ENCODE measurements at regions not wholly inside any gene's neighbourhood (a gene's known extent, or its start where the extent isn't known, plus 50 kb on each side); places are given as distances from the start of the nearest gene placed in this dataset.

DNA sequence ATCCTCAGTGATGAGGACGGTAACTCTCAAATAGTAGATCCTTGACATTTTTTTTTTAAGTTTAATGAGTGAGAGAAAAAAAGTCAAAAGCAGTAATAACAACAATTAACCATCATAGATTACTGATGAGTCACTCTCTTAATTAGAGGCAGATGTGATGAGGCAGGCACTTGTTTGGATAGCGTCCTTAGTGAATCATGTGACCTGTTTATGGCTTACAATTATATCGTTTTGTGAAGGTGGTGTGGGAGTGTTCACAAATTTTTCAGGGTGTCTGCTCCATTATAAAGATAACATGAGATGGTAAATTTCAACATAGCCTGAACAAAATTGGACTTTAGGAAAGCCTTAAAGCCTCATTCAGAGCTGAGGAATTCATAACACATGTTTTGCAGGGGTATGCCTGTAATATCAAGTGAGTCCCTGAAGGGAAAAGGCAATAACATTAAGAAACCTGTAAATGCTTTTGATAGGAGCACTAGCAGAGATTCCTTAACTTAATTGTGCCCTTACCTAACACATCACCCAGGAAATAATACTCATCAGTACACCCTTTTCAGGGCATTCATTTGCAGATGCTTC lies 51.9 kb upstream of the XIAP start:
- Histone ChIP-seq H3K79me2 (ENCODE audit: insufficient read depth) (no peaks in the 10 kb centered on the region), H3K4me2 (no peak overlapping the region), H3K36me3 (replicated peaks in 1 of 2; ENCODE audit: control insufficient read depth in 1 of 2, insufficient read depth in 2 of 2, low read length in 1 of 2) (no peaks in the 10 kb centered on the region), H3K27me3 (ENCODE audit: insufficient read depth) (no peaks in the 10 kb centered on the region), H3K9ac (no peak overlapping the region), H4K20me1 (ENCODE audit: insufficient read depth) (no peaks in the 10 kb centered on the region), H3K9me2 (no peaks in the 10 kb centered on the region), H3F3A (replicated peaks; ENCODE audit: insufficient read depth) (peaks cover 3% of the 10 kb centered on the region), H3K9me3 (no peaks in the 10 kb centered on the region), H3K4me1 (ENCODE audit: control insufficient read depth in 1 of 2, insufficient read depth in 2 of 2, low read depth in 1 of 2, low read length in 1 of 2) (no peaks in the 10 kb centered on the region), H3K4me3 (ENCODE audit: low read depth in 2 of 2, low read length in 1 of 2) (no peak overlapping the region), H2AFZ (ENCODE audit: low read depth) (no peak overlapping the region), H3K27ac (ENCODE audit: low read depth in 2 of 2, low read length in 1 of 2) (no peak overlapping the region)
- ChIA-PET POLR2A (no interaction called here), CTCF (no interaction called here)
- no peak for DNase-seq
- 18% methylated on average over 3 of the region's 3 CpGs for WGBS (ENCODE audit: low lambda C conversion rate)
- peak; percentile 24; the same call in 1 of the 2 replicates for TF ChIP-seq FOSL2 (IDR thresholded peaks at IDR 0.05; ENCODE audit: borderline replicate concordance, low read depth)
- peak; percentile 68; the same call in 1 of the 2 replicates for TF ChIP-seq TCF12 (IDR thresholded peaks at IDR 0.05)
- no peak for TF ChIP-seq SMC3 (IDR thresholded peaks at IDR 0.05; ENCODE audit: low read depth, low read length)
- TF ChIP-seq, protein P1, sequence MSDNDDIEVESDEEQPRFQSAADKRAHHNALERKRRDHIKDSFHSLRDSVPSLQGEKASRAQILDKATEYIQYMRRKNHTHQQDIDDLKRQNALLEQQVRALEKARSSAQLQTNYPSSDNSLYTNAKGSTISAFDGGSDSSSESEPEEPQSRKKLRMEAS (IDR thresholded peaks at IDR 0.05; ENCODE audit: low read depth): no peak
- TF ChIP-seq, protein P2, sequence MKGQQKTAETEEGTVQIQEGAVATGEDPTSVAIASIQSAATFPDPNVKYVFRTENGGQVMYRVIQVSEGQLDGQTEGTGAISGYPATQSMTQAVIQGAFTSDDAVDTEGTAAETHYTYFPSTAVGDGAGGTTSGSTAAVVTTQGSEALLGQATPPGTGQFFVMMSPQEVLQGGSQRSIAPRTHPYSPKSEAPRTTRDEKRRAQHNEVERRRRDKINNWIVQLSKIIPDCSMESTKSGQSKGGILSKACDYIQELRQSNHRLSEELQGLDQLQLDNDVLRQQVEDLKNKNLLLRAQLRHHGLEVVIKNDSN (IDR thresholded peaks at IDR 0.05; ENCODE audit: borderline replicate concordance, low read depth): 0 out of 2 replicates have a peak, but pooled peaks have one; percentile 31
- TF ChIP-seq ELF1 (IDR thresholded peaks at IDR 0.05): no peak
- peak; percentile 51; the same call in 1 of the 2 replicates for TF ChIP-seq JUND (IDR thresholded peaks at IDR 0.05)

DNA sequence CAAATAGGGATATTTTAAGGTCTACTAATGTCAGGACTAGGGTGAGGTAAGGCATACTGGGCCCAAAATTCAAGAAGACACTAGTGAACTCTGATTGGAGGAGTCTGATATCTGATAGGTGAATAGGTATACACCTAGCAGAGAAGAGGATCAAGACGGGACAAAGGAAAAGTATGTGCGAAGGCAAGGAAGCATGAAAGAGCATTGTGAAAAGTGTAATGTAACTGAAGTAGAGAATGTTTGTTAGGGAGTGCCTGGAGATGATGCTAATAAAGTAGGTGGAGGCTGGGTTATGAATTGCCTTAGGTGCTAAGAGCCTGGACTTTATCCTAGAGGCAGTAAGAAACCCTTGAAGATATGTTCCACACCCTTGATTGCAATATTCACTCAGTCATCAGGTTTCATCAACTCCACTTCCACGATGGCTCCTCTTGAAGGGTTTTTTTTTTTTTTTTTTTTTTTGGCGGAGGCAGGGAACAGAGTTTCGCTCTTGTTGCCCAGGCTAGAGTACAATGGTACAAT lies 49.9 kb upstream of the XIAP start:
- no peak overlapping the region for H3K4me3 ChIP-seq (ENCODE audit: low read depth in 2 of 2, low read length in 1 of 2)
- TF ChIP-seq TCF12 (IDR thresholded peaks at IDR 0.05): no peak
- TF ChIP-seq JUND (IDR thresholded peaks at IDR 0.05): no peak
- no peak for TF ChIP-seq RFX5 (IDR thresholded peaks at IDR 0.05; ENCODE audit: low read length)
- TF ChIP-seq, protein P1 (IDR thresholded peaks at IDR 0.05; ENCODE audit: low read depth): no peak
- TF ChIP-seq, protein P3, sequence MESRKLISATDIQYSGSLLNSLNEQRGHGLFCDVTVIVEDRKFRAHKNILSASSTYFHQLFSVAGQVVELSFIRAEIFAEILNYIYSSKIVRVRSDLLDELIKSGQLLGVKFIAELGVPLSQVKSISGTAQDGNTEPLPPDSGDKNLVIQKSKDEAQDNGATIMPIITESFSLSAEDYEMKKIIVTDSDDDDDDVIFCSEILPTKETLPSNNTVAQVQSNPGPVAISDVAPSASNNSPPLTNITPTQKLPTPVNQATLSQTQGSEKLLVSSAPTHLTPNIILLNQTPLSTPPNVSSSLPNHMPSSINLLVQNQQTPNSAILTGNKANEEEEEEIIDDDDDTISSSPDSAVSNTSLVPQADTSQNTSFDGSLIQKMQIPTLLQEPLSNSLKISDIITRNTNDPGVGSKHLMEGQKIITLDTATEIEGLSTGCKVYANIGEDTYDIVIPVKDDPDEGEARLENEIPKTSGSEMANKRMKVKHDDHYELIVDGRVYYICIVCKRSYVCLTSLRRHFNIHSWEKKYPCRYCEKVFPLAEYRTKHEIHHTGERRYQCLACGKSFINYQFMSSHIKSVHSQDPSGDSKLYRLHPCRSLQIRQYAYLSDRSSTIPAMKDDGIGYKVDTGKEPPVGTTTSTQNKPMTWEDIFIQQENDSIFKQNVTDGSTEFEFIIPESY (IDR thresholded peaks at IDR 0.05; ENCODE audit: borderline replicate concordance, low read depth): no peak
- TF ChIP-seq NRF1 (IDR thresholded peaks at IDR 0.05; ENCODE audit: low read depth, low read length): no peak
- no peak for TF ChIP-seq FOXM1 (IDR thresholded peaks at IDR 0.05; ENCODE audit: low read depth)
- H3K79me2 ChIP-seq (ENCODE audit: insufficient read depth): no peaks in the 10 kb centered on the region
- no peaks in the 10 kb centered on the region for H3F3A ChIP-seq (replicated peaks; ENCODE audit: insufficient read depth)
- DNase-seq: no peak
- POLR2A ChIA-PET: no interaction called here
- H3K4me1 ChIP-seq (ENCODE audit: control insufficient read depth in 1 of 2, insufficient read depth in 2 of 2, low read depth in 1 of 2, low read length in 1 of 2): no peaks in the 10 kb centered on the region
- WGBS (ENCODE audit: low lambda C conversion rate): 51% methylated on average over 5 of the region's 5 CpGs
- H2AFZ ChIP-seq (ENCODE audit: low read depth): no peak overlapping the region
- H3K27ac ChIP-seq (ENCODE audit: low read depth in 2 of 2, low read length in 1 of 2): no peak overlapping the region
- no peaks in the 10 kb centered on the region for H4K20me1 ChIP-seq (ENCODE audit: insufficient read depth)
- H3K27me3 ChIP-seq (ENCODE audit: insufficient read depth): no peaks in the 10 kb centered on the region
- H3K9me2 ChIP-seq: no peaks in the 10 kb centered on the region
- no peaks in the 10 kb centered on the region for H3K9me3 ChIP-seq
- H3K36me3 ChIP-seq (replicated peaks in 1 of 2; ENCODE audit: control insufficient read depth in 1 of 2, insufficient read depth in 2 of 2, low read length in 1 of 2): no peaks in the 10 kb centered on the region
- CTCF ChIA-PET: no interaction called here
- H3K9ac ChIP-seq: no peak overlapping the region
- H3K4me2 ChIP-seq: no peak overlapping the region

Data from SK-N-SH (cell line).